ENCODE measurements at regions not wholly inside any gene's neighbourhood (a gene's known extent, or its start where the extent isn't known, plus 50 kb on each side); places are given as distances from the start of the nearest gene placed in this dataset.
"Not testable (repeated sequence)": the region's sequence is repeated elsewhere in the genome, so short reads cannot be mapped to it uniquely, and the experiment has no call there.

DNA sequence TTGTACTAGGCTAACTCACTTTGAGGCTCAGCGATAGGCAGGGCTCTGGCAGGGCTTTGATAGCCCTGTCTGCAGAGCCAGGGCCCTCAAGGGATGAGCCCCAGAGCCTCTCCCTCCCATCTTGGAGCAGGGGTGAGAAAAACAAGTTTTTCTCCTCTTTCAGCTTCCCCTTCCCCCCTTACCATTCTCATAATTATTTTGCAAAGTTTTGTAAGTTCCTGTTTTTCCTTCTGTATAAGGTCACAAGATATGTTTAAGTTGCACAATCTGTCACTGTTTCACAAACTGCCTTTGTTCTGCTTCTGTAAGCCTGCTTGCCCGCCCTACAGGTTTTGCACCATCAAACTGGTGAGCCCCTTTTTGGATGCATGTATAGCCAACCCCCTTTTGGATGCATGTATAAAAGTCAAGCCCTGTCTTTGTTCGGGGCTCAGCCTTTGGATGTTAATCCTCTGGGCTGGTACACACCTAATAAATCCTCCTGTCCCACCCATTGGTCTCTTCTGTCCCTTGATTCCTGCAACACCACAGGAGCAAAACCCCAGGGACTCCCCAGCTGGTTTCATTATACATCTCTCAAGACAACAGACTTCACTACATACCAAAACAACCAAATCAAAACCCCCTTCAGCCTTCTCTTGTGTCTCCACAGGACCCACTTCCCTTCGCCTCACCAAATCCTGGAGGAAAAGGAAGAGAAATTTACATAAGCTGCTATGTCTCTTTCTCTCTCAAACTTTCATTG, 52.5 kb upstream of the RESF1 start:
- no peak for DNase-seq

DNA sequence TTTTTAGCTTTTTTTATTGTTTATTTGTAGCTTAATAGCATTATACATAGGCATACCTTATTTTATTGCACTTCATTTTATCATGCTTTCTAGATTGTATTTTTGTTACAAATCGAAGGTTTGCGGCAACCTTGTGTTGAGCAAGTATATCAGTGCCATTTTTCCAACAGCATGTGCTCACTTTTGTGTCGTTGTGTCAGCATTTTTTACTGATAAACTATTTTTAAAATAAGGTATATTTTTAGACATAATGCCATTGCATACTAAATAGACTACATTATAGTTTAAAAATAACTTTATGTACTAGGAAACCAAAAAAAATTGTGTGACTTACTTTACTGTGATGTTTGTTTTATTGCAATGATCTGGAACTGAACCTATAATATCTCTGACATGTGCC, 56.2 kb upstream of the RESF1 start:
- DNase-seq: no peak

DNA sequence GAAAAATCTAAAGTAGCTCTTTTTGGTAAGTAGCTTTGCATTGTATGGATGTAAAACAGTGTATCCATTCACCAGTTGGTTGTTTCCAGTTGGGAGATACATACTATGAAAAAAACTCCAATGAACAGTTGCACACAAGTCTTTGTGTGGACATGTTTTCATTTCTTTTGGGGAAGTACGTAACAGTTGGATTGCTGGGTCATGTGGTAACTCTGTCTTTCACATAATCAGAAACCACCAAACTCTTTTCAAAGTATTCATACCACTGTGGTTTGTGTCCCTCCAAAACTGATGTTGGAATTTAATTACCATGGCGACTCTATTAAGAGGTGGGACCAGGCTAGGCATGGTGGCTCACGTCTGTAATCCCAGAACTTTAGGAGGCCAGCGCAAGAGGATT, 58.9 kb upstream of the RESF1 start:
- DNase-seq: no peak

DNA sequence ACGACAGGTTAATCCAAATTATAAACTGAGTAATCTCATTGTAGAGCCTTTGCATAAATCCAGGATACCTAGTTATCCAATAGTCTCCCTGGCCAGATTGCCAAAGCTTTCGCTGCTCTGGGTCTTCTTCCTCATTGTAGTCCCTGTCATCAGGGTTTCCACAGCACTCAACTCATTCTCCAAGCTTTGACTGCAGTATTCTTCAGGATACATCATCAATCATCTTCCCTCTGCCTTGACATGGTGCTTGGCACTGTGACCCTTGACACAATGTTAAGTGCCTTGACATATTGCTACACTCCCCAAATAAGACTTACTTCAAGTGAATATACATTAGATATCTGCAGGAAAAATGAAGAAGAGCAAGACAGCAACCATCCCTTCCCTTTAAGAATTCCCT, 60.1 kb upstream of the RESF1 start:
- DNase-seq: no peak

DNA sequence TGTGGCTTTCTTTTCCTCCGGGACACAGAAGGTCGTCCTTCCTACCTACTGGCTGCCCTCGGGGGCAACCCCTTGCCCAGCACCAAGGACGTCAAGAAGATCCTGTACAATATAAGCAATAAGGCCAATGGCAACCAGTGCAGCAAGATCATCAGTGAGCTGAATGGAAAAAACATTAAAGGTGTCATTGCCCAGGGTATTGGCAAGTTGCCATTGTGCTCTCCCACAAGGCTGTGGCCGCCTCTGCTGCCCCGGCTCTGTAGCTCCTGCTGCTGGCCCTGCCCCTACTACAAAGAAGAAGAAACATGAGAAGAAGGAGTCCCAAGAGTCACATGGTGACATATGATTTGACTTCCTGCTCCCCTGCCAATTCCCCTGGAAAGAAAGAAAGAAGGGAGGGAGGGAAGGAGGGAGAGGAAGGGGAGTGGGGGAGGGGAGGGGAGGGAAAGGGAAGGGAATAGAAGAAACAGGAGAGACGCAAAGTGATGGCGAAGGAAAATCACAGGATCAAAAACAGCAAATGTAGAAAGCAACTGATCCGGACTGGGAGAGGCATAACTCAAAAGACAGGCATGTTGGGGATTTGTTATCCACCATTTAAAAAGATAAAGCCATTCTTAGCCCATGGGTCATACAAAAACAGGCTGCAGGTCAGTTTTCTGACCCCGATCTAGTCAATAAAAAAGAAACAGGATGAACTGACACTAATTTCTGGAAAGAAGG, 61.3 kb upstream of the RESF1 start:
- no peak for DNase-seq

DNA sequence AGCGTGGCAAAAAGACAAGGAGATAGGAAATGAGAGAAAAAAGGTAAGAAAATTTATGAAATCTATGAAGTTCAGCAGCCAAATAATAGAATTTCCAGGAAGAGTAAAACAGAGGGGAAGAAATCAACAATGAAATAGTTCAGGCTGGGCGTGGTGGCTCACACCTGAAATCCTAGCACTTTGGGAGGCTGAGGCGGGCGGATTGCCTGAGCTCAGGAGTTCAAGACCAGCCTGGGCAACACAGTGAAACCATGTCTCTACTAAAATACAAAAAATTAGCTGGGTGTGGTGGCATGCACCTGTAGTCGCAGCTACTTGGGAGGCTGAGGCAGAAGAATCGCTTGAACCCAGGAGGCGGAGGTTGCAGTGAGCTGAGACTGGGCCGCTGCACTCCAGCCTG, 62.1 kb upstream of the RESF1 start:
- DNase-seq: not testable (repeated sequence)

DNA sequence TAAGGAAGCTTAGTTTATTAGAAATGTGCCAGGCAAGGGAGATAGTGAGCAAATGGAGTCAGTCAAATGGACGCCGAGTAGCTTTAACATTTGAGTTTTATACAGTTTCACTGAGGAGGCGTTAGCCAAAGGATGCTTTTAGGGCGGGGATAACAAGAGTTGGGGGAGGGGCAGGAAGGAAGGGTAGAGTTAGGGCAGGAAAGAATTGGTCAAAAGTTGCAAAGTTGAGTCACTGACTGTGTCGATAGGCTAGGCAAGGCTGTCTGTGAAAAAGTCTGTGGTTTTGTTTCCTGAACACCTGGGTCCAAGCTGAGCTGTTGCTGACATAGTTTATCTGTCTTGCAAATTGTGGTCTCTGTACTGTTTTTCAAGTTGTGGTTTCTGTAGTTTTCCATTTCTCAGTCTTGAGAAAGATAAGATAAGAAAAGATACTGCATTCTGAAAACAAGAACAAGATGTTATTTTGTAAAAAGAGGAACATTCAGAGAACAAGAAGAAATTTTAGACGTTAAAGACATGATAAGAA, 62.6 kb upstream of the RESF1 start:
- no peak for DNase-seq

DNA sequence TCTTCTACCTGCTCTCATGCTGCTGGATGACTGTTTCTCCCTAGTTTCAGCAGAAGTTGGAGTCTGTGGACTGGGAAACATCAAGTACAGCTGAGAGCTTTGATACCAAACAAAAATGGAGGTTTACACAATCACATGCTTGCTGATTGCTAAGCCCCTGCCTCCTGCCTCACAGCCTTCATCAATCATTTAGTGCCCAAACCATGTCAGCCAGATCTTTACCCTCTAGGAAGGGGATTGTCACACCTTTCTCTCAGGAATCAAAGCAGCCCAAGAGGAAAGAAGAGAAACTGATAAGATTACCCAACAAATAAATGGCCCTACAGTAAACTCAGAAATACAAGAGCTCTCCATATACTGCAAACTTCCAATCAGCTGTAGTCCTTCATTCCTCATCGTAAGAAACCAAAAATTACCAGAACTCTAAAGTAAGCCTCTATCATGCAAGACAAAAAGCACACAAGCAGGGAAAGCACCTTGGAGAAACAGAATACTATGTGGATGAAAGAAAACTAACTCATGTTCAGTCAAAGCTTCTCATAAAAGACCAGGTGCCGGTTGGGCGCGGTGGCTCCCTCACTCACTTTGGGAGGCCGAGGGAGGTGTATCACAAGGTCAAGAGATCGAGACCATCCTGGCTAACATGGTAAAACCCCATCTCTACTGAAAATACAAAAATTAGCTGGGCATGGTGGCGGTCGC, 63.6 kb upstream of the RESF1 start:
- DNase-seq: no peak

DNA sequence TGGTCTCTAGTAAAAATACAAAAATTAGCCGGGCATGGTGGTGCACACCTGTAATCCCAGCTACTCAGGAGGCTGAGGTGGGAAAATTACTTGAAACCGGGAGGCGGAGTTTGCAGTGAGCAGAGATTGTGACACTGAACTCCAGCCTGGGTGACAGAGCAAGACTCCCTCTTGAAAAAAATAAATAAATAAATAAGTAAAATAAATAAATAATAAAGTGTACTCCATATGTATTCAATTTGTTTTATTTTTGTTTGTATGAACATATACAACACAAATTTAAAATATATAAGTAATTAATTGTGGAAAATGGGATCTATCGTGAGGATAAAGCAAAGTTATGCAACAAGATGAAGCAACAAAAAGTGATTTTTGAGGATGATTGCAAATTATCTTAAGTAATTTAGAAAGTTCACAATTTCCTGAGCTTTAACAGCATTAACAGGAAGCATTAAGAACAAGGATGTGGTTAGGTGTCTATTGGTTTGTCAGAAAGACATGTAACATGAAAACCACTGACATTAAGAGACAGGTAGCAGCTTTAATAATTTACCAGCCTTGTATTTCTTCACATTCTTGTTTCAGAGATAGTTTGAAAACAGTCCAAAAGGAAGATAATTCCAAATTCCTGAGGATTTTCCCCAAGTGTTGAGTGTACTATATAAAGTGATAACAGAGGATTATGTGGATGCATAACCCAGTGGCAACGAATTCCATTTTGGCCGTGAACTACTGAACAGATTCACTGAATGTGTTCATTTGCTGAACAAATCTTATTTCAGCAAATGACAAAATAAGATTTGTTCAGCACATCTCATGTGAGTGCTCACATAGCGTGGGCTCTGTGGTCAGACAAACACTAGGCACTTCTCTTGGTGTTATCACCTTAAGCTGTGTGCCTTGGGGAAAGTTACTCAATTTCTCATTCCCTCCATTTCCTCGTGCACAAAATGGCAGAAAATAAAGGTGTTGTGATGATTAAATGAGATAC, 68.6 kb upstream of the RESF1 start:
- no peak for DNase-seq

DNA sequence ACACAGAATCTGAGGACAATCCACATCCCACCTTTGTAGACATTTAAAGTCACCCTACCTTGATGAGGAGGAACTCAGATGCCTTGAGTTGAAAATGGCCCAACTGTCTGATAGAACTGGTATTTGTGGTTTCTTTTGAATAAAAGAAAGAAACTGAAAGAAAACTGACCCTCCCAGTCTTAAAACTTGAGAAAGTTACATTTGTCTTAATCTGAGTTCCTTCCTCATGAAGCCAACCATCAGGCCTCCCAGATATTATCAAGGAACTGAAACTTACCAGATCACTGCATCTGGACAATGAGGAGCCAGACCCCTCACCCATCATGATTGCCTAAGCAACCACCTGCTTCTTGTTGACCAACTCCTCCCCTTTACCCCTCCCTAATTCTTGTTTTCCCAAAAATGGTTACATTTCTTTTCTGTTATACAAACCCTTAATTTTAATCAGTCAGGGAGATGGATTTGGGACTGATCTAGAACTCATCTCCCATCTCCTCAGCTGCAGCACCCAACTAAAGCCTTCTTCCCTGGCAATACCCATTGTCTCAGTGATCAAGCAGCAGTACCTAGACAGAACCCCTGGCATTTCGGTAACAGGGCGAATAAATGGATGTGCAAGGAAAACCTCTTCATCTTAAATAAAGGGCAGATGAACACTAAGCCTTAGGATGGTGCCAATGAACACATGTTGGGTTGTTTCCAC, 72.0 kb upstream of the RESF1 start:
- no peak for DNase-seq

DNA sequence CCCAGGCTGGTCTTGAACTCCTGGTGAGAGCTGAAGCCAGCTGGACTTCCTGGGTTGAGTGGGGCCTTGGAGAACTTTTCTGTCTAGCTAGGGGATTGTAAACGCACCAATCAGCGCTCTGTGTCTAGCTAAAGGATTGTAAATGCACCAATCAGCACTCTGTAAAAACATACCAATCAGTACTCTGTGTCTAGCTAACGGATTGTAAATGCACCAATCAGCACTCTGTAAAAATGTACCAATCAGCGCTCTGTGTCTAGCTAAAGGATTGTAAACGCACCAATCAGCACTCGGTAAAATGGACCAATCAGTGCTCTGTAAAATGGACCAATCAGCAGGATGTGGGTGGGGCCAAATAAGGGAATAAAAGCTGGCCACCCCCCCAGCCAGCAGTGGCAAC, 76.5 kb upstream of the RESF1 start:
- DNase-seq: not testable (repeated sequence)

DNA sequence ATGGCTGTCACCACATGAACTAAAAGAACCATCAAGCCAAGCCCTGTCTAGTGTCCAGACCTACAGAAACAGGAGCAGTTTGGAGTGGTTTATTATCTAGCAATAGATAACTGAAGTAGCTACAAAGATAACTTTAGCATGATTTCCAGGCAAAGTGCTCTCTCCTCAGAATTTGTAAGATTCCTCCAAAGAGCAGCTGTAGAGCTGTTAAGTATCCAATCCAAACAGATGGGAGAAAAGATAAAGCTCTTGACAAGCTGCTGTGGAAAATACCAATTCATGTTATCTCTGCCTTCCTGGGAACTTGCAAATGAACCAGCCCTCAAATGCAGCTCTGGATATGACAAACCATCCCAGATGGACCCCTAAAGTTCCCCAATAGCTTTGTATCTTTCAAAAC, 78.9 kb upstream of the RESF1 start:
- no peak for DNase-seq

DNA sequence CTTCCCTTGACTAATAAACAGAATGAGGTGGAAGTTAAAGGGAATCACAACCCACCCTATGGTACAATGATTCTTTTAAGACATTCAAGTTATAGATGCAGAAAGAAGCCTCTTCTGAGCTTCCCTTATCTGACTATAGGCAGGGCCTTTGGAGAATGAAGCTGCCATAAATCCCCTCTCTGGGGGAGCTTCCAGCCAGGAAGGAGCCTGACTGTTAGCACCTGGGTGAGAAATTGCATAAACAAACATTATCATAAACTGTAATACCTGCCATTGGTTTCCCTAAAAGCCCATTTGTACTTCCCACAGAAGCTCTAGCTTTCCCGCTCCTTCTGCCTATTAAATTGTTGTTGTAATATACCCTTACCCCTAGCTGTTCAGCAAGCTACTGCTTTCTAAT, 81.3 kb upstream of the RESF1 start:
- no peak for DNase-seq

DNA sequence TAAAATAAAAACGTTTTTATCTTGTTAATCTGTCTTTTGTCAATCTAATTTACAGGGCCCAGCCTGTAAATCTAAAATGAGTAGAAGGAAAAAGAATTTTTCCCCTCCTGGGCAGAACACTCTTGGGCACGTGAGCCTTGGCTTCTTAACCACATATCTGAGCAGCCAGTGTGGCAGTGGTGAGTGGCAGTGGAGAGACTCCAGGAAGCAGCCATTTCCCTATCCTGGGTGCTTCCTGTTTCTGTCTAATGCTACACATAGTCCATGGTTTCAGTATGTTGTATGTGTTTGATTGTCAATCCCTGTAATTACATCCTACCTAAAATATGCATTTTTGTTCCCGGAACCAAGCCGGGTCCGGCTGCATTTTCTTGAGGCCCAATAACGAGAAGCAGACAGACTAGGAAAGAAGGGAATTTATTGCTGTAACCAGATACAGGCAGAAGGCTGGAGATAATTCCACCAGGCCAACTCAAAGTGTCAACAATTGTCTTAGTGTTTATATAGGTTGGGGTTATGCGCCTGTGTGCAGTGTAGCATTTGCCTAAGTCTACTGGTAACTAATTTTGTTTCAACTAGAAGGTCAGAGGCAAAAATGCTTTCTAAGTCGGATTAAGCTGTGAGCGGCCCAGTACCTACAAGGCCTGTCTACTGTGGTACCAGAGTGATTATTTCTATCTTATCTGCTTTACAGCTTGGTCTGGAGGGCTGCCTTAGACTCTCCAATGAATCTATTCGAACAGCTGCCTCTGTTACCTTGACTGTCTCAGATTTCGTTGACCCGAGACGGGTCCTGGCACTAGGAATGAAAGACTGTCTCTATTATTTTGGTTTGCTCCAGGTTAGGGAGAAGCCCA, 82.4 kb upstream of the RESF1 start:
- no peak for DNase-seq

DNA sequence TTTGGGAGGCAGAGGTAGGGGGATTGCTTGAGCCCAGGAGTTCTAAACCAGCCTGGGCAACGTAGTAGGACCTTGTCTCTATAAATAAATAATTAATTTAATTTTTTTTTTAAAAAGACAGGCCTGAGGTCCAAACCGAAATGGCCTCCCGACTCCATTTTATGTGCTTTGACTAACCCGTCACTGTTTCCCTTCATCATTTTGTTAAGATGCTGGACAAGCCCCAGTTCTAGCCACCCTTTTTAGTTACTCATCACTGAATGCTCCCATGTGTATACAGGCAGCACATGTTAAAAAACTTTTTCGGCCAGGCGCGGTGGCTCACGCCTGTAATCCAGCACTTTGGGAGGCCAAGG, 83.6 kb upstream of the RESF1 start:
- no peak for DNase-seq

DNA sequence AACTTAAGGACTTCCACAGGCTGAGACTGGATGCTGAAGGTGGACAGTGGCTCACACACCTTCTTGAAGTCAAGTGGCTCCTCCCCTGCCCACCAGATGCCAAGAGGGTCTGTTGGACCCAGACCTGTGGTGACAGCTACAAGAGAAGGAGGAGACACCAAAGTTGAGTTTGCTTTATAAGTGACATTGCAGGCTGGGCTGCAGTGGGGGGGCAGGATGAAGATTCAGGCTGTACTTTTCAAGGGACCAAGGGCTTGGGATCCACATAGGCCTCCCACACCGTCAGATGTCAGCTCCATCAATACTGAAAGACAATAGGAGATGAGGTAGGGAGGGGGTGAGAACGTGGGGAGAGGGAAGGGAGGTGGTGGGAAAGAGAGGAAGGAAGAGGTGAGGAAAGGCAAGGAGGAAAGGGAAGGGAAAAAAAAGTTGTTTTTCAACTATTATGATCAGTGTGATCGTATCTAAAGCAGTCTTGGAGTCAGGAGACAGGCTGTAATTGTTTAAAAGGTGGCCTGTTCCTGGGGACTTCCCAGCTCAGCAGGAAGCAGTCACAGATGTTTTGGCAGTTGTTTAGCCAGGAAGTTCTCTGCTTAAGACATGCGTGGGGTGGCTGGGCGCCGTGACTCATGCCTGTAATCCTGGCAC, 84.1 kb upstream of the RESF1 start:
- no peak for DNase-seq

DNA sequence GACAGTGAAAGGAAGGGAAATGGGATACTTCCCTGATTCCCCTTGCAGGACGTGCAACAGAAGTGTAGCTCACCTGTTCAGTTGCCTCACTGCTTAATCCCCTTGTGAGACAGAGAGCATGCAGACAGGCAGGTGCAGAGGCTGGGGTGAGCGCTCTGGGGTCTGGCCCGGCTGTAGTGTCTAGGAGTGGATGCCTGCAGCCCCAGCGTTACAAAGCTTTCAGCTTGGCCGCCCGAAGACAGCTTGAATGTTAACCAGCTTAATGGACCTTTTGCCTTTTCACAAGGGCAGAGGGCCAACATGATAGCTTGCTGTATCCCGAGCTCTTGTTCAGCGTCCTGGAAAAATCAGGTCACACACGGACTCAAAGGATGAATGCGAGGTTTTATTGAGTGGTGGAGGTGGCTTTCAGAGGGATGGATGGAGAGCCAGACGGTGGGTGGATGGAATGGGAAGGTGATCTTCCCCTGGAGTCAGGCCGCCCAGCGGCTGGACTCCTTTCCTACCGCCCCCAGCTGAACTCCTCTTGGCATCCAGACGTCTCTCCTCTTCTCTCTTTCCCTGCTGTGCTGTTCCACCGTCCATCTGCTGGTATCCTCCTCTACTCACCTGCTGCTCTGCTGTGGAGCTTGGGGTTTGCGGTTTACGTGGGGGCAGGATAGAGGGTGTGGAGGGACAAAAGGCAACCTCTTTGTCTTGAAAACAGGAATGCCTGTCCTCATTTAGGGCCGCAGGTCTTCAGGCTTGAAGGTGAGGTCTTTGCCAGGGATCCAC, 86.2 kb upstream of the RESF1 start:
- DNase-seq: no peak

DNA sequence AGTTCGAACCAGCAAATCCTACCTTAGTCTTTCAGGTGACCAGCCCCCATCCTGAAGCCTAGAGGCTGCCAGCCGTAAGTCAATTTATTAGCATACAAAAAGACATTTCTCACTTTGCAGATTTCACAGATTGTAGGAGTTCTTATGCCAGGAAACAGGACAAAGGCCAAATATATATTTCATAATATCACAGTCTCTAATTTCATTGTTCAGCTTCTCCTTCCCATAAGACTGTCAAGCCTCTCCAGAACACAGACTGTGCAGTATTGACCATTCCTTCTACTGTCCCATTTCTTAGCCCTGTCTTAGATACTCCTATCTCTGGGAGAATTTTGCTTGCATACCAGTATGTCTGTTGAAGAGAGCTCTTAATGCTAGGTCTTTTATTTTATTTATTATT, 89.2 kb upstream of the RESF1 start:
- DNase-seq: no peak

DNA sequence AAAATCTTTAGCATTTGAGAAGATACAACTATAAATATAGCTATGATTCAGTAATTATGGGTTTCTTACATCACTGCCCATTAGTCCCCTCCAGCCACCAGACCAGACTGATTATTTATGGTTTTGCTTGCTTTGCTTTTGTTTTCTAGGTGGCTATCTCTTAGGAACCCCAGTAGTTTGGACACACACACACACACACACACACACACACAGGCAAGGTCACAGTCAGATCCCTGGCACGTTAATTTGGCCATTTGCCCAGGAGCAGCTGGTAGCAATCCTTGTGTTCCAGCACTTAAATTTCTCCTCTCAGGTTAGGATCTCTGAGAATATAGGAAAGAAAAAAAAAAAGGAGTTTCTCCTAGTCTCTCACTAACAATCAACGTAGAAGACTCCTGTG, 90.2 kb upstream of the RESF1 start:
- DNase-seq: peak; percentile 81

DNA sequence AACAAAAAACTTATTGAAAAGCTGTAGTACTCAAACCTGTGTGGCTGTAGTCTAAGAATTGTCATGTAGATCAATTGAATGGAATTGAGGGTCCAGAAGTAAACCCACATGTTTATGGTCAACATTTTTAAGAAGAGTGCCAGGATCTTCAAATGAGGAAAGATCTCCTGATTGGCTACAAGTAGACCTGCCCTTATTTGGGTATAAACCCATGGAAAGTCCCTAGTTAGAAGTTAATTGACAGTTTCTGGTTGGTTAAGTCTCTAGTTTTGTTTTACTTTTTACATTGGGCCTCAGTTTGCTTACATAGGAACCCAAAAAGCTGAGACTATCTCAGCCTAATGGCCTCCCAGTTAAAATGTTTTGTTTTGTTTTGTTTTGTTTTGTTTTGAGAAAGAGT, 91.9 kb upstream of the RESF1 start:
- no peak for DNase-seq

Measured in NCI-H1694 (cell line).